MM.1S (cell line): ENCODE measurements at regions not wholly inside any gene's neighbourhood (a gene's known extent, or its start where the extent isn't known, plus 50 kb on each side); places are given as distances from the start of the nearest gene placed in this dataset.

Experiments used
- DNase-seq: peaks from one replicate; pipeline ENCODE4 v3.0.0-alpha.2; 2015
- H2AFZ ChIP-seq: fragments of 300-600 bp; sonication (generic); 2 replicates; pipeline ENCODE4 v1.6.0; 2016; ENCODE audit warnings: antibody characterized with exemption, low read length
- H3F3A ChIP-seq: fragments of 300-600 bp; sonication (generic); 2 replicates; pipeline ENCODE4 v1.6.1; 2016; ENCODE audit warnings: mild to moderate bottlenecking, antibody characterized with exemption, low read length, moderate library complexity, mixed read lengths; ENCODE audit not compliant: insufficient read depth
- H3K27ac ChIP-seq: fragments of 300-600 bp; sonication (generic); 2 replicates; pipeline ENCODE4 v1.5.1; 2016; ENCODE audit warnings: mild to moderate bottlenecking, low read length
- H3K27me3 ChIP-seq: fragments of 300-600 bp; sonication (generic); replicated peaks from 2 replicates; pipeline ENCODE4 v1.6.0; 2016; ENCODE audit warnings: low read length; ENCODE audit not compliant: insufficient read depth
- H3K36me3 ChIP-seq: fragments of 300-600 bp; sonication (generic); replicated peaks from 2 replicates; pipeline ENCODE4 v1.6.1; 2016; ENCODE audit warnings: mild to moderate bottlenecking, low read length, mixed read lengths; ENCODE audit not compliant: insufficient read depth
- H3K4me1 ChIP-seq: fragments of 300-600 bp; sonication (generic); 2 replicates; pipeline ENCODE4 v1.6.1; 2016; ENCODE audit warnings: low read length, mixed read lengths
- H3K4me2 ChIP-seq: fragments of 300-600 bp; sonication (generic); 2 replicates; pipeline ENCODE4 v1.6.0; 2016; ENCODE audit warnings: low read depth, low read length
- H3K4me3 ChIP-seq: fragments of 300-600 bp; sonication (generic); 2 replicates; pipeline ENCODE4 v1.5.1; 2016; ENCODE audit warnings: low read length, mixed read lengths
- H3K79me2 ChIP-seq: fragments of 300-600 bp; sonication (generic); 2 replicates; pipeline ENCODE4 v1.6.1; 2016; ENCODE audit warnings: mixed run types, low read length, mixed read lengths
- H3K9ac ChIP-seq: fragments of 300-600 bp; sonication (generic); 2 replicates; pipeline ENCODE4 v1.6.1; 2016; ENCODE audit warnings: low read length, mixed read lengths
- H3K9me2 ChIP-seq: fragments of 300-600 bp; sonication (generic); replicated peaks from 2 replicates; pipeline ENCODE4 v1.6.1; 2016; ENCODE audit warnings: mild to moderate bottlenecking, low read length, mixed read lengths; ENCODE audit not compliant: insufficient read depth
- H3K9me3 ChIP-seq: fragments of 300-600 bp; sonication (generic); replicated peaks from 2 replicates; pipeline ENCODE4 v1.6.1; 2016; ENCODE audit warnings: mild to moderate bottlenecking, low read length, mixed read lengths; ENCODE audit not compliant: insufficient read depth
- H4K20me1 ChIP-seq: fragments of 300-600 bp; sonication (generic); 2 replicates; pipeline ENCODE4 v1.6.1; 2016; ENCODE audit warnings: mild to moderate bottlenecking, low read length, moderate library complexity, mixed read lengths; ENCODE audit not compliant: insufficient read depth
- CTCF ChIP-seq: fragments of 300-600 bp; sonication (generic); IDR thresholded peaks from 2 replicates; pipeline ENCODE4 v1.5.1; 2016; ENCODE audit warnings: antibody characterized with exemption, low read length, mixed read lengths
- EZH2 ChIP-seq: fragments of 300-600 bp; sonication (generic); optimal IDR thresholded peaks from 2 replicates; pipeline ENCODE3; 2017; ENCODE audit warnings: low read depth, mild to moderate bottlenecking, antibody characterized with exemption, low read length, mixed read lengths
- EZH2phosphoT487 ChIP-seq: fragments of 300-600 bp; sonication (generic); IDR thresholded peaks from 2 replicates; pipeline ENCODE4 v1.6.1; 2018; ENCODE audit warnings: antibody characterized with exemption, low read length

- peaks cover 23% of the 10 kb centered on the region for H3K4me1 ChIP-seq
- H3K9me3 ChIP-seq: no peaks in the 10 kb centered on the region
- no peaks in the 10 kb centered on the region for H3K9me2 ChIP-seq
- TF ChIP-seq EZH2 (no peak), EZH2phosphoT487 (no peak), CTCF (no peak)
- no peaks in the 10 kb centered on the region for H4K20me1 ChIP-seq
- no peak for DNase-seq
- H3K79me2 ChIP-seq: no peaks in the 10 kb centered on the region
- no peak overlapping the region for H3K4me2 ChIP-seq
- H3K27me3 ChIP-seq: no peaks in the 10 kb centered on the region
- peaks cover 9% of the 10 kb centered on the region for H3F3A ChIP-seq
- H3K27ac ChIP-seq: no peak overlapping the region
- H3K9ac ChIP-seq: no peak overlapping the region
- H3K36me3 ChIP-seq: no peaks in the 10 kb centered on the region
- no peak overlapping the region for H3K4me3 ChIP-seq
- H2AFZ ChIP-seq: no peak overlapping the region
These were observed 54.8 kb downstream of the CCDC71L start for GRCh38 chr7:106606120-106606519.

GRCh38 chr7:106604971-106605370, 56.0 kb downstream of the CCDC71L start:
- Histone ChIP-seq H3F3A (peaks cover 9% of the 10 kb centered on the region), H3K27me3 (no peaks in the 10 kb centered on the region), H2AFZ (0 out of 2 replicates have a peak overlapping the region, but pooled peaks have one; percentile 9), H3K79me2 (no peaks in the 10 kb centered on the region), H3K9me2 (no peaks in the 10 kb centered on the region), H3K9ac (no peak overlapping the region), H3K27ac (peak overlapping the region; percentile 46; the same call in 1 of the 2 replicates), H4K20me1 (no peaks in the 10 kb centered on the region), H3K4me2 (peak overlapping the region; percentile 10; the same call in 1 of the 2 replicates), H3K36me3 (no peaks in the 10 kb centered on the region), H3K4me1 (peaks cover 18% of the 10 kb centered on the region), H3K9me3 (no peaks in the 10 kb centered on the region), H3K4me3 (no peak overlapping the region)
- TF ChIP-seq EZH2 (no peak), EZH2phosphoT487 (no peak), CTCF (no peak)
- no peak for DNase-seq

GRCh38 chr7:106604303-106604924, 56.5 kb downstream of the CCDC71L start:
- Histone ChIP-seq H3K4me1 (peaks cover 18% of the 10 kb centered on the region), H3K4me3 (no peak overlapping the region), H3K27ac (peak overlapping the region; percentile 46; the same call in 1 of the 2 replicates), H3K9ac (no peak overlapping the region), H3K79me2 (no peaks in the 10 kb centered on the region), H2AFZ (peak overlapping the region; percentile 9; the same call in 1 of the 2 replicates), H3F3A (peaks cover 9% of the 10 kb centered on the region), H3K9me2 (no peaks in the 10 kb centered on the region), H3K27me3 (no peaks in the 10 kb centered on the region), H3K36me3 (no peaks in the 10 kb centered on the region), H4K20me1 (no peaks in the 10 kb centered on the region), H3K4me2 (peak overlapping the region; percentile 10), H3K9me3 (no peaks in the 10 kb centered on the region)
- peak; percentile 89 for DNase-seq
- no peak for TF ChIP-seq EZH2phosphoT487
- no peak for TF ChIP-seq CTCF
- no peak for TF ChIP-seq EZH2
